Nephron (organoid): ENCODE measurements at regions not wholly inside any gene's neighbourhood (a gene's known extent, or its start where the extent isn't known, plus 50 kb on each side); places are given as distances from the start of the nearest gene placed in this dataset.

Source experiments
- H3K27ac Mint-ChIP-seq, 3 experiments: 2 replicates each; pipeline ENCODE4 v1.8.0; 2020; ENCODE audit warnings: mixed read lengths in 3 of 3, mild to moderate bottlenecking in 2 of 3, moderate library complexity in 1 of 3
- H3K27me3 Mint-ChIP-seq: 2 replicates; pipeline ENCODE4 v1.8.0; 2021; ENCODE audit warnings: low read depth, mild to moderate bottlenecking, moderate library complexity, mixed read lengths
- H3K36me3 Mint-ChIP-seq: 2 replicates; pipeline ENCODE4 v1.8.0; 2020; ENCODE audit warnings: low read depth, mixed read lengths
- H3K4me1 Mint-ChIP-seq: 2 replicates; pipeline ENCODE4 v1.8.0; 2020; ENCODE audit warnings: mixed read lengths
- H3K4me3 Mint-ChIP-seq, 3 experiments: 2 replicates each; pipeline ENCODE4 v1.8.0; 2020; ENCODE audit warnings: mild to moderate bottlenecking in 3 of 3, mixed read lengths in 3 of 3, moderate library complexity in 2 of 3
- H3K9me3 Mint-ChIP-seq: 2 replicates; pipeline ENCODE4 v1.8.0; 2020; ENCODE audit warnings: mixed read lengths
- TF ChIP-seq, protein P1 (sequence below), 3 experiments: fragments of 200-600 bp; sonication (generic); IDR thresholded peaks; one replicate each; pipeline ENCODE4 v1.5.0; 2021; ENCODE audit warnings: antibody characterized with exemption in 3 of 3; ENCODE audit not compliant: unreplicated experiment in 3 of 3

DNA sequence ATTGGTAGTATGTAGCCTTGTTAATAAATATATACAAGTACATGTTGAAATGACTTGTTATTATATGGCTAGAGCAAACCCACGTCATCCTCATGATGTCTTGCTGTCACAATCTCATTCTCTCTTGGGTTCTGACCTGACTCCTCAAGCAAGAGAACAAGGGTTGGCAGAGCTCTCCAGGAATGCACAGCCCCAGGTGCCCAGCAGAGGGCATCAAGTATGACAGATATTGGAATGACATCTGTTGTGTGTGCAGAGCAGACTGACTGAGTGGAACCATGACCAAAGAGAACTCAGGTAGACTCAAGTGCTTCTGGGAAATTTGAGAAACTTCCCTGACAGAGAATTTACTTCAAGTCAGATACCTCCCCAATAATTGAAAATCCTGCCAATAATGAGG lies 90.6 kb downstream of the PAX1 start:
- Mint-ChIP-seq H3K9me3 (no peaks in the 10 kb centered on the region), H3K4me3 (no peak overlapping the region), H3K36me3 (no peaks in the 10 kb centered on the region), H3K4me1 (peaks cover 2% of the 10 kb centered on the region), H3K27me3 (peaks cover 5% of the 10 kb centered on the region), H3K27ac (no peak overlapping the region)
- TF ChIP-seq, protein P1, sequence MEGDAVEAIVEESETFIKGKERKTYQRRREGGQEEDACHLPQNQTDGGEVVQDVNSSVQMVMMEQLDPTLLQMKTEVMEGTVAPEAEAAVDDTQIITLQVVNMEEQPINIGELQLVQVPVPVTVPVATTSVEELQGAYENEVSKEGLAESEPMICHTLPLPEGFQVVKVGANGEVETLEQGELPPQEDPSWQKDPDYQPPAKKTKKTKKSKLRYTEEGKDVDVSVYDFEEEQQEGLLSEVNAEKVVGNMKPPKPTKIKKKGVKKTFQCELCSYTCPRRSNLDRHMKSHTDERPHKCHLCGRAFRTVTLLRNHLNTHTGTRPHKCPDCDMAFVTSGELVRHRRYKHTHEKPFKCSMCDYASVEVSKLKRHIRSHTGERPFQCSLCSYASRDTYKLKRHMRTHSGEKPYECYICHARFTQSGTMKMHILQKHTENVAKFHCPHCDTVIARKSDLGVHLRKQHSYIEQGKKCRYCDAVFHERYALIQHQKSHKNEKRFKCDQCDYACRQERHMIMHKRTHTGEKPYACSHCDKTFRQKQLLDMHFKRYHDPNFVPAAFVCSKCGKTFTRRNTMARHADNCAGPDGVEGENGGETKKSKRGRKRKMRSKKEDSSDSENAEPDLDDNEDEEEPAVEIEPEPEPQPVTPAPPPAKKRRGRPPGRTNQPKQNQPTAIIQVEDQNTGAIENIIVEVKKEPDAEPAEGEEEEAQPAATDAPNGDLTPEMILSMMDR (IDR thresholded peaks at IDR 0.05; ENCODE audit: unreplicated experiment in 3 of 3): no peak

DNA sequence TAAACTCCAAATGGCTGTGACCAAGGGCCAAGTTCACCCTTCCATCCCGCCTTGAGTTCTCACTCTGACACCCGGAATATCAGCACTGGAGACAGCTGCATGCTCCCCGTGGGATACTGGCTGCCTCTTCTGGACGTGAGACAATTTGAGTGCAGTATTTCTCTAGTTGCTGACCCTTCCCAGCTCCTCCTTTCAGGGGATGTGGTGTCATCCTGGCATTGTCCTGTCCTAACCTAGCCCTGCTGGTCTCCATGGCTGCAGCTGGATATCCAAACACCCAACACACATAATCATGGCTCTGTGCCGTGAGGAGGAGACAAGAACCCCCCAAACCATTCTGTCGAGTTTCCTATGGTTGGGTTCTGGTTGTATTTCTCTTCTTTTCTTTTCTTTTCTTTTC lies 82.6 kb downstream of the PAX1 start:
- H3K36me3 Mint-ChIP-seq: no peaks in the 10 kb centered on the region
- no peak overlapping the region for H3K27ac Mint-ChIP-seq
- H3K27me3 Mint-ChIP-seq: peaks cover 4% of the 10 kb centered on the region
- TF ChIP-seq, protein P1 (IDR thresholded peaks at IDR 0.05; ENCODE audit: unreplicated experiment in 3 of 3): no peak
- H3K9me3 Mint-ChIP-seq: peaks cover 3% of the 10 kb centered on the region
- no peaks in the 10 kb centered on the region for H3K4me1 Mint-ChIP-seq
- H3K4me3 Mint-ChIP-seq: no peak overlapping the region

DNA sequence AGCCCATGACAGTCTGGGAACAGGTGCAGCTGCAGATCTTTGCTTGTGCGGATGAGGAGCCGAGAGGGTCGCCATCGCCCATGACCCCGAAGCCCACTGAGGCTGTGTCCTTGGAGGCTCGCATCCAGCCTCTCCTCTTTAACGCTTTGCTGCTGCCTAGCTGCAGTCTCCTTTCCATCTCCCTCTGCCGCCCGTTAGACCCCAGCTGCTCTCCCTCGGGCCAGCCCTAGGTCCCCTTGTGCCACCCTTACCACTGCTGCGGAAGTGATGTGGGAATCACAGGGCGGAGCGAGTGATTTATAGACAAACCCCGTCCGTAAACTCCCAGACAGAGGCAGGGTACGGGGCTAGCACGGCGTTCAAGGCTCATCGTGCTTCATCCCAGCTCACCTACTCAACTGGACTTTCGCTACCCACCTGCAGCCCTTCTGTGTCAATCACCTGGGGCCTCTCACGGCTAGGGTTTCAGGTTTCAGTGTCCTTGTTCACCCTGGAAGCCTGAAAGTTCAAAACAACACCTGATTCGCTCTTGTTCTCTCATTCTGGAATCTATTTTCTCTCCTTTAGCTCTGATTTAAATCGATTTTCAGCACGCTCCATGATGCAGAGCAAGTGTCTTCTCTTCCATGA lies 76.1 kb downstream of the PAX1 start:
- TF ChIP-seq, protein P1 (IDR thresholded peaks at IDR 0.05; ENCODE audit: unreplicated experiment in 3 of 3): no peak
- Mint-ChIP-seq H3K4me1 (peaks cover 6% of the 10 kb centered on the region), H3K27me3 (peaks cover 11% of the 10 kb centered on the region), H3K27ac (no peak overlapping the region), H3K36me3 (no peaks in the 10 kb centered on the region), H3K9me3 (peaks cover 3% of the 10 kb centered on the region), H3K4me3 (no peak overlapping the region)

DNA sequence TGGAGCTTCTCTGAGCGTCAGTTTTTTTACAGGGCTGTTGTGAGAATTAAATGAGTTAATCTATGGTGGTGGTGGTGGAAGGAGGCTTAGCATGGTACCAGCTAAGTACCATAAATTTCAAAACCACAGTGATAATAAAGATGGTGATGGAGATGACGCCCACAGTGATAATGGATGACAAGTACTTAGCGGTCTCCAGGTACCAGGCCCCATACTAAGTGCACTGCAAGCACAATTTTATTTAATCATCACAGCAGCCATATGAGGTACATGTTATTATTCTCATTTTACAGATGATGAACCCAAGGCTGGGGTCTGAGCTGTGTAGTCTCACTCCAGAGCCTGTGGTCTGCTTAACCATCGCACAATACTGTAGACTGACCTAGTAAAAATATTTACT lies 75.1 kb downstream of the PAX1 start:
- H3K27ac Mint-ChIP-seq: no peak overlapping the region
- peaks cover 13% of the 10 kb centered on the region for H3K27me3 Mint-ChIP-seq
- H3K4me1 Mint-ChIP-seq: peaks cover 6% of the 10 kb centered on the region
- no peak overlapping the region for H3K4me3 Mint-ChIP-seq
- TF ChIP-seq, protein P1 (IDR thresholded peaks at IDR 0.05; ENCODE audit: unreplicated experiment in 3 of 3): no peak
- peaks cover 3% of the 10 kb centered on the region for H3K9me3 Mint-ChIP-seq
- no peaks in the 10 kb centered on the region for H3K36me3 Mint-ChIP-seq
